B cell (primary cell): ENCODE measurements at regions not wholly inside any gene's neighbourhood (a gene's known extent, or its start where the extent isn't known, plus 50 kb on each side); places are given as distances from the start of the nearest gene placed in this dataset.
"Not testable (repeated sequence)": the region's sequence is repeated elsewhere in the genome, so short reads cannot be mapped to it uniquely, and the experiment has no call there.

ENCODE experiments used
- ATAC-seq: fragments of 200-7000 bp; cut with Tn5 transposase; one replicate; pipeline ENCODE4 v1.10.0; 2021; ENCODE audit warnings: low read depth, mild to moderate bottlenecking, moderate number of reproducible peaks, moderate library complexity
- CTCF ChIA-PET: fragments of 350-600 bp; sonication (Branson Sonifier 250); formaldehyde crosslinking; loops from one replicate; lab custom pipeline; 2021; ENCODE audit warnings: antibody characterized with exemption, inconsistent platforms; lab: Charles Lee
- POLR2A ChIA-PET: fragments of 350-600 bp; sonication (Branson Sonifier 250); formaldehyde crosslinking; loops from one replicate; lab custom pipeline; 2021; ENCODE audit warnings: antibody characterized with exemption; lab: Charles Lee
- DNase-seq: peaks from one replicate; pipeline ENCODE4 v3.0.0; 2013
- H2AFZ ChIP-seq: 2 replicates; pipeline ENCODE4 v1.6.1; 2012; ENCODE audit warnings: mild to moderate bottlenecking, low read depth, low read length; ENCODE audit not compliant: insufficient read depth, poor library complexity, severe bottlenecking
- H3K27ac ChIP-seq, 2 donors: 1 replicate in 1 of 2; 2 replicates in 1 of 2; pipeline ENCODE4 v1.5.1; 2012 to 2013; ENCODE audit warnings: low read length in 2 of 2, mild to moderate bottlenecking in 2 of 2, moderate library complexity in 1 of 2
- H3K27me3 ChIP-seq, 4 experiments: fragments of 200-600 bp in 1 of 4; sonication (generic) in 1 of 4; replicated peaks in 1 of 4; 1 replicate in 2 of 4; 2 replicates in 2 of 4; pipeline versions ENCODE4 v1.6.1 to v1.7.0; 2013 to 2016; ENCODE audit warnings: low read length in 3 of 4, mild to moderate bottlenecking in 2 of 4, mixed read lengths in 1 of 4, moderate library complexity in 1 of 4; ENCODE audit not compliant: insufficient read depth in 4 of 4, control insufficient read depth in 3 of 4; ENCODE audit errors: control extremely low read depth in 1 of 4
- H3K36me3 ChIP-seq, 2 experiments: replicated peaks in 1 of 2; 1 replicate in 1 of 2; 2 replicates in 1 of 2; pipeline versions ENCODE4 v1.6.1 to v1.7.1; 2013; ENCODE audit warnings: low read length in 1 of 2; ENCODE audit not compliant: insufficient read depth in 2 of 2, control insufficient read depth in 1 of 2; ENCODE audit errors: control extremely low read depth in 1 of 2, extremely low read depth in 1 of 2
- H3K4me1 ChIP-seq, 2 donors: fragments of 200-600 bp in 1 of 2; sonication (generic) in 1 of 2; 1 replicate in 1 of 2; 2 replicates in 1 of 2; pipeline versions ENCODE4 v1.5.1 to v1.6.1; 2013 to 2017; ENCODE audit warnings: low read length in 2 of 2; ENCODE audit not compliant: control insufficient read depth in 2 of 2, insufficient read depth in 2 of 2
- H3K4me2 ChIP-seq: replicated peaks from 2 replicates; pipeline ENCODE3; 2012; ENCODE audit warnings: mild to moderate bottlenecking, low read depth, low read length; ENCODE audit not compliant: poor library complexity, severe bottlenecking
- H3K4me3 ChIP-seq, 5 experiments: fragments of 200-600 bp in 1 of 5; sonication (generic) in 1 of 5; 1 replicate in 3 of 5; 2 replicates in 2 of 5; pipeline versions ENCODE4 v1.5.1 to v1.7.0; 2011 to 2016; ENCODE audit warnings: low read length in 4 of 5, mild to moderate bottlenecking in 4 of 5, low read depth in 2 of 5, control low read depth in 1 of 5, moderate library complexity in 1 of 5; ENCODE audit not compliant: insufficient read depth in 1 of 5; ENCODE audit errors: control extremely low read depth in 1 of 5, extremely low read depth in 1 of 5
- H3K79me2 ChIP-seq: fragments of 200-600 bp; sonication (generic); one replicate; pipeline ENCODE4 v1.6.0; 2016; ENCODE audit warnings: low read length; ENCODE audit not compliant: control insufficient read depth, insufficient read depth
- H3K9ac ChIP-seq: fragments of 200-600 bp; sonication (generic); 2 replicates; pipeline ENCODE4 v1.6.1; 2017; ENCODE audit warnings: mild to moderate bottlenecking, low read length, moderate library complexity
- H3K9me3 ChIP-seq, 3 donors: one replicate each; pipeline versions ENCODE4 v1.6.1 to v1.7.1; 2013; ENCODE audit warnings: low read length in 2 of 3; ENCODE audit not compliant: control insufficient read depth in 2 of 3, insufficient read depth in 1 of 3; ENCODE audit errors: control extremely low read depth in 1 of 3
- H4K20me1 ChIP-seq: 2 replicates; pipeline ENCODE4 v1.6.0; 2012; ENCODE audit warnings: mild to moderate bottlenecking, low read length; ENCODE audit not compliant: insufficient read depth, control insufficient read depth, poor library complexity, severe bottlenecking
- H3K27ac Mint-ChIP-seq: one replicate; pipeline ENCODE4 v1.8.0; 2021; ENCODE audit warnings: mixed read lengths
- H3K27me3 Mint-ChIP-seq: one replicate; pipeline ENCODE4 v1.8.0; 2021; ENCODE audit warnings: mixed read lengths
- H3K4me1 Mint-ChIP-seq: one replicate; pipeline ENCODE4 v1.8.0; 2021; ENCODE audit warnings: mixed read lengths
- H3K4me3 Mint-ChIP-seq: one replicate; pipeline ENCODE4 v1.8.0; 2021; ENCODE audit warnings: mixed read lengths
- H3K9me3 Mint-ChIP-seq: one replicate; pipeline ENCODE4 v1.8.0; 2022; ENCODE audit warnings: mixed read lengths; ENCODE audit not compliant: insufficient read depth
- WGBS: methylation state at CpG from one replicate; pipeline ENCODE4 v1.1.5; 2013; ENCODE audit warnings: missing lambda C conversion rate; ENCODE audit not compliant: insufficient coverage; 5-methylcytosine and 5-hydroxymethylcytosine counted together
- intact Hi-C: fragments of 100-400 bp; cut with micrococcal nuclease; formaldehyde crosslinking; loops from one replicate; pipeline ENCODE4 v1.10.0; 2022

DNA sequence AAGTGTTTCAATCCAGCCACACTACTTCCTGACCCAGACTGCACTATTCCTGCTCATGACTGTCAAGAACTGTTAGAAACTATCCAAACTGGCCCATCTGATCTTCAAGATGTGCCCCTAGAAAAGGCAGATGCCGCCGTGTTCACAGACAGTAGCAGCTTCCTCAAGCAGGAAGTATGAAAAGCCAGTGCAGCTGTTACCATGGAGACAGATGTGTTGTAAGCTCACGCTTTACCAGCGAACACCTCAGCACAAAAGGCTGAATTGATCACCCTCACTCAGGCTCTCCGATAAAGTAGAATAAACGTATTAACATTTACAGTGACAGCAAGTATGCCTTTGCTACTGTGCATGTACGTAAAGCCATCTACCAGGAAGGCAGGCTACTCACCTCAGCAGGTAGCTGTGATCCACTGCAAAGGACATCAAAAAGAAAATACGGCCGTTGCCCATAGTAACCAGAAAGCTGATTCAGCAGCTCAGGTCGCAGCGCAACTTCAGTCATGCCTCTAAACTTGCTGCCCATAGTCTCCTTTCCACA, 132.9 kb upstream of the ROPN1B start:
- WGBS: 59% methylated on average over 6 of the region's 11 CpGs
- H3K4me2 ChIP-seq, H3K4me3 Mint-ChIP-seq, H3K4me1 Mint-ChIP-seq, H2AFZ ChIP-seq, POLR2A ChIA-PET, DNase-seq, intact Hi-C loops, H3K27me3 Mint-ChIP-seq, H3K4me1 ChIP-seq, H3K36me3 ChIP-seq, CTCF ChIA-PET, H4K20me1 ChIP-seq, H3K9me3 Mint-ChIP-seq, H3K27me3 ChIP-seq, H3K27ac Mint-ChIP-seq, H3K79me2 ChIP-seq, H3K9ac ChIP-seq, ATAC-seq, H3K9me3 ChIP-seq, H3K27ac ChIP-seq, H3K4me3 ChIP-seq: not testable (repeated sequence)

DNA sequence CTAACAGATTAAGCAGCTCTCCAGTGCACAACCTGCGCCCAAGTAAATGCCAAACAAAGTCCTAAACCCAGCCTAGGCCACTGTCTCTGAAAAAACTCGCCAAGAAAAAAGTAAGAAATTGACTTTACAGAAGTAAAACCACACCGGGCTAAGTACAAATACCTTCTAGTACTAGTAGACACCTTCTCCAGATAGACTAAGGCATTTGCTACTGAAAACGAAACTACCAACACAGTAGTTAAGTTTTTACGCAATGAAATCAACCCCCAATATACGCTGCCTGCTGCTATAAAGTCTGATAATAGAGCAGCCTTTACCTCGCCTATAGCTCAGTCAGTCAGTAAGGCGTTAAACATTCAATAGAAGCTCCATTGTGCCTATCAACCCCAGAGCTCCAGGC, 132.2 kb upstream of the ROPN1B start:
- ATAC-seq, H3K27me3 ChIP-seq, H3K4me1 ChIP-seq, H3K4me3 ChIP-seq, H3K9me3 ChIP-seq, DNase-seq, H3K36me3 ChIP-seq, H3K9me3 Mint-ChIP-seq, H3K27ac ChIP-seq, intact Hi-C loops, H3K9ac ChIP-seq, H3K4me3 Mint-ChIP-seq, H3K79me2 ChIP-seq, H2AFZ ChIP-seq, POLR2A ChIA-PET, H3K27ac Mint-ChIP-seq, H3K4me1 Mint-ChIP-seq, CTCF ChIA-PET, H3K4me2 ChIP-seq, H4K20me1 ChIP-seq, H3K27me3 Mint-ChIP-seq: not testable (repeated sequence)
- 85% methylated on average over 4 of the region's 8 CpGs for WGBS

DNA sequence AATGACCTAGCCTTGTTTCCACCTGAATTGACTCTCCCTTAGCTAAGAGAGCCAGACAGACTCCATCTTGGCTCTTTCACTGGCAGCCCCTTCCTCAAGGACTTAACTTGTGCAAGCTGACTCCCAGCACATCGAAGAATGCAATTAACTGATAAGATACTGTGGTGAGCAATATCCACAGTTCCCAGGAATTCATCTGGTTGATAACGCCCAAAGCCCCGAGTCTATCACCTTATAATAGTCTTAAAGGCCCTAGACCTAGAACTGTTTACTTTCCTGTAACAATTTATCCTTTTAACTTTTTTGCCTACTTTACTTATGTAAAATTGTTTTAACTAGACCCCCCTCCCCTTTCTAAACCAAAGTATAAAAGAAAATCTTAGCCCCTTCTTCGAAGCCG, 130.1 kb upstream of the ROPN1B start:
- POLR2A ChIA-PET, intact Hi-C loops, DNase-seq, CTCF ChIA-PET, H3K27ac Mint-ChIP-seq, H3K36me3 ChIP-seq, H3K4me2 ChIP-seq, H3K27me3 Mint-ChIP-seq, H2AFZ ChIP-seq, H3K79me2 ChIP-seq, H3K9ac ChIP-seq, H3K4me1 ChIP-seq, H3K9me3 ChIP-seq, ATAC-seq, H3K9me3 Mint-ChIP-seq, H4K20me1 ChIP-seq, H3K27ac ChIP-seq, H3K4me3 Mint-ChIP-seq, H3K4me1 Mint-ChIP-seq, H3K4me3 ChIP-seq, H3K27me3 ChIP-seq: not testable (repeated sequence)
- no CpG with 5 or more reads among the region's 5 CpGs for WGBS

DNA sequence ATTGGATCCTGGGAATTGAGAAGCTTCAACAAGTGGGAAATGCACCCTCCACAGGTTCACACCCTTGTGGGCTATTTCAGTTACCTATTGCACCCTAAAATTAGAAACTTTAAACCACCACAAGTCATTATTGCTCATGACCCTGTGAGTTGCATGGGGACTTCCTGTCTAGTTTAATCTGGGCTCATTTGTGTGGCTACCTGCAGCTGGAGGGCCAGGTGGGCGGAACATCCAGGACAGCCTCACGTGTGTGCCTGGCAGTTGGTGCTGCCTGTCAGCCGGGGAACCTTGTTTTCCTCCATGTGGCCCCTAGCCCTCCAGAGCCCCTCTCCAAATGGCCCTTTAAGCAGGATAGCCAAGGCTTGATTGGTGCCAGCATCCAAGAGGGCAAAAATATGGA, 128.5 kb upstream of the ROPN1B start:
- 80% methylated on average over 3 of the region's 3 CpGs for WGBS
- not testable (repeated sequence) for ATAC-seq

More for the DNA sequence above, 128.5 kb upstream of the ROPN1B start:
- H3K27ac Mint-ChIP-seq, H3K27me3 Mint-ChIP-seq, H3K4me3 Mint-ChIP-seq, DNase-seq, H3K27ac ChIP-seq, H3K36me3 ChIP-seq, CTCF ChIA-PET, H3K4me3 ChIP-seq, H3K9ac ChIP-seq, H4K20me1 ChIP-seq, H3K9me3 Mint-ChIP-seq, H3K4me1 Mint-ChIP-seq, H3K4me1 ChIP-seq, H2AFZ ChIP-seq, intact Hi-C loops, POLR2A ChIA-PET, H3K27me3 ChIP-seq, H3K79me2 ChIP-seq, H3K4me2 ChIP-seq, H3K9me3 ChIP-seq: not testable (repeated sequence)
